GM18505 (cell line): ENCODE measurements at regions not wholly inside any gene's neighbourhood (a gene's known extent, or its start where the extent isn't known, plus 50 kb on each side); places are given as distances from the start of the nearest gene placed in this dataset.

Experiments
- ATAC-seq: cut with Tn5 transposase; IDR thresholded peaks from one replicate; pipeline ENCODE4 v1.9.1; 2021; ENCODE audit not compliant: unreplicated experiment
- POLR2A ChIP-seq: IDR thresholded peaks from 4 replicates; pipeline ENCODE4 v1.6.1; 2011; ENCODE audit warnings: borderline replicate concordance; ENCODE audit not compliant: insufficient read depth, insufficient read length; ENCODE audit errors: extremely low read depth

DNA sequence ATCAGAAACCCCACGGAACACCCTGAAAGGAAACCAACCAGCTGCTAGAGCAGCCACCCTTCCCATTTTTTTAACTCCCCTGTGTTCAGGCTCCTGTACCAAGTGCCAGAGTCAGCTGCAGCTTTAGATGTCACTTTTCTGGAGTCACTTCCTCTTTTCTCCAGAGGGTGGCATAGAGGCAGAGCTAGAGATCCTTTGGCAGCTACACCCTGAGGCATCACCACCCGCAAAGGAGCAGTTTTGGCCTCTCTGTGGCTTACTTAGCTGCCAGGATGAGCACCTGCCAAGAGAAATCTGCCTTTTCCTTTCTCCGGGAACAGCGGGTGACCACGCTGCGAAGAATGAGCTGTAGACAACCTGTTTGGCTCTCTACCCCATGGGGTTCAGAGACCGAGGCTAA, 58.0 kb upstream of the CHRDL1 start:
- ATAC-seq, result peak; percentile 48
- no peak for TF ChIP-seq POLR2A

- TF ChIP-seq POLR2A, result no peak
- ATAC-seq, result no peak
These were observed 56.6 kb upstream of the CHRDL1 start for GRCh38 chrX:110852180-110852579.

- ATAC-seq, result no peak
These were observed 56.2 kb upstream of the CHRDL1 start for GRCh38 chrX:110851780-110852179.

DNA sequence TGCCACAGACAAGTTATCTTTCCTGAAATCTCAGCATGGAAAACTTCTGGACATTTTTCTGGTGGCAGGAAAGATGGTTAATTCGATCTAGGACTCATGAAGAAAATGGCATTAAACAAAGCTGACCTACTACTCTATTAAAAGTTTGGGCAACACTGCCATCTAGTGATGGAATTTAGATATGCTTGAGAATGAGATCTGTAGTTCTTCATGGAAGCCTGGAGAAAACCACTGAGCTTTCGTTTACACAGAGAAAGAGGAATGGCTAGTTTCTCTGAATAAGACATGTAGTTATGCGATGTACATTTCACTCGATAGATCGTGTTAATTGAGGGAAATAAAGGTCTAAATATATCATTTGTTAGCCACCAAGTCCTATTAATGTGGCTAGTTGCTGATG, 51.7 kb upstream of the CHRDL1 start:
- no peak for TF ChIP-seq POLR2A
- peak; percentile 78 for ATAC-seq

More at GRCh38 chrX:110851780-110852179, 56.2 kb upstream of the CHRDL1 start:
- TF ChIP-seq POLR2A, result no peak

DNA sequence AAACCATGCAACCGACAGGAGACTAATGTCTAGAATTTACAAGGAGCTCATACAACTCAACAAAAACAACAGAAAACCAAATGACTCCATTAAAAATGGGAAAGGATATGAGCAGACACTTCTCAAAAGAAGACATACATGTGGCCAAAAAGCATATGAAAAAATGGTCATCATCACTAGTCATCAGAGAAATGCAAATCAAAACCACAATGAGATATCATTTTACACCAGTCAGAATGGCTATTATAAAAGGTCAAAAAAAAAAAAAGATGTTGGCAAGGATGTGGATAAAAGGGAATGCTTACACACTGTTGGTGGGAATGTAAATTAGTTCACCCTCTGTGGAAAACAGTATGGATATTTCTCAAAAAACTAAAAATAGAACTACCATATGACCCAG, 50.5 kb upstream of the CHRDL1 start:
- ATAC-seq, result no peak
- TF ChIP-seq POLR2A, result no peak
